HG03342 (cell line): ENCODE measurements at regions not wholly inside any gene's neighbourhood (a gene's known extent, or its start where the extent isn't known, plus 50 kb on each side); places are given as distances from the start of the nearest gene placed in this dataset.

ENCODE experiments used
- ATAC-seq: cut with Tn5 transposase; IDR thresholded peaks from one replicate; pipeline ENCODE4 v1.9.1; 2021; ENCODE audit warnings: mild to moderate bottlenecking, moderate library complexity; ENCODE audit not compliant: unreplicated experiment

GRCh38 chr20:24862186-24862585, 86.9 kb upstream of the CST7 start:
- no peak for ATAC-seq

GRCh38 chr20:24862606-24863005, 86.5 kb upstream of the CST7 start:
- ATAC-seq, result no peak

- no peak for ATAC-seq
Observed at GRCh38 chr20:24863356-24863755, 85.7 kb upstream of the CST7 start.

- ATAC-seq, result no peak
Observed at GRCh38 chr20:24866008-24866407, 83.1 kb upstream of the CST7 start.

- ATAC-seq, result no peak
Observed at GRCh38 chr20:24866742-24867141, 82.3 kb upstream of the CST7 start.

- ATAC-seq, result no peak
Observed at GRCh38 chr20:24867556-24867955, 81.5 kb upstream of the CST7 start.

DNA sequence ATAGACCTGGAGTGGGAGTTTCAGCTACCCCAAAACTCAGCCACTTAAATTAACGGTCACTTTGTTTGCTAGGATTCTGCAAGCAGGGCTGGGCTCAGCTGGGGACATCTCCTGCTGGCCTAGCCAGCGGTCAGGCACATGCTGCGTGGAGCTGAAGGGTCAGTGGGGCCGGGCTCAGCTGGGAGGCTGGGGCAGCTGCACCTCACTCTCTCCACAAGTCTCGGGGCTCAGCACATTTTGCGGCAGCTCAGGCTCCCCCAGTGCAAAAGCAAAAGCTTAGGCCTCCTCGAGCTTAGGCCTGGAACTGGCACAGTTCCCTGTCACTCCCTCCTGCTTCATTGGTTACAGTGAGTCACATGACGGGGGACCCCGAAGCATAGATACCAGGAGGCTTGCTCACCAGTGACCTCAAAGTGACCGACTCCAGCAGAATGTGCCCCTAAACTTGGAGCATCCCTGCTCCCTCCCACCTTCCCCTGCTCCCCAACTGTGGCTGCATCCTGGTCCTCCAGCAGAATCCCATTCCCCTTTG, 80.6 kb upstream of the CST7 start:
- ATAC-seq, result no peak

DNA sequence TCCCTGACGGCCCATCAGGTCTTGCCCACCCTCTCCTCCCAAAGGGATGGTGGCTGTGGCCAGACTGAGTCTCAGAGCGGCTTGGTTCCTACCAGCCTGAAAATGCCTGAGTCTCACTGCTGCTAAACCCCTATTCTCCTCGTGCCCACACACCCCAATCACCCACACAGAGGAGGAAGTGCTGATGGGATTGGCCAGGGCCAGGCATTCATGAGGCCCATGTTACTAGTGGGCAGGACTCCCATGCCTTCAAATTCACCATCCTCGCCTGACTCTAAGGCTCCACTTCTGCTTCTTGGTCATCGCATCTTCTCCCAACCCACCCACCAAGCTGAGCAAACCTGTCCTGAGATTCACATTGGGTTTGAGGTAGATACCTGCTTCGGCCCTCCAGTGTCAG, 80.1 kb upstream of the CST7 start:
- no peak for ATAC-seq

- no peak for ATAC-seq
Observed at GRCh38 chr20:24870057-24870456, 79.0 kb upstream of the CST7 start.

DNA sequence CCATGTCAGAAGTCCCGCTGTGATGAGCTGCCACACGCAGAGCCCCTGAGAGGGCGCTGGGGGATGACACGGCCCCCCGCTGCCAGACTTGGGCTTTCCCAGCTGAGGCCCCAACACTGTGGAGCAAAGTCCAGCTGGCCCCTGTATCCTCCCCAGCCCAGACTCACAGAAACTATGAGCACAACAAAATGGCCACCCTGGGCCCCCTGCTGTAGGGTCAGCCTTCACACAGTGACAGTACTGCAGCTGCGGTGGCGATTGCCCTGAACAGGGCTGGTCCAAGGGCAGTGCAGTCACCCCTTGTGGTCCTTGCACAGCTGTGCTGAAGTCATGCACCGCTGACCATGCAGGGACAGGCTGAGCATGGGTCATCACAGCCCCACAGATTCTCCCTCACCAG, 78.2 kb upstream of the CST7 start:
- ATAC-seq, result no peak

GRCh38 chr20:24871480-24872213, 77.4 kb upstream of the CST7 start:
- no peak for ATAC-seq

GRCh38 chr20:24872291-24873024, 76.6 kb upstream of the CST7 start:
- no peak for ATAC-seq

DNA sequence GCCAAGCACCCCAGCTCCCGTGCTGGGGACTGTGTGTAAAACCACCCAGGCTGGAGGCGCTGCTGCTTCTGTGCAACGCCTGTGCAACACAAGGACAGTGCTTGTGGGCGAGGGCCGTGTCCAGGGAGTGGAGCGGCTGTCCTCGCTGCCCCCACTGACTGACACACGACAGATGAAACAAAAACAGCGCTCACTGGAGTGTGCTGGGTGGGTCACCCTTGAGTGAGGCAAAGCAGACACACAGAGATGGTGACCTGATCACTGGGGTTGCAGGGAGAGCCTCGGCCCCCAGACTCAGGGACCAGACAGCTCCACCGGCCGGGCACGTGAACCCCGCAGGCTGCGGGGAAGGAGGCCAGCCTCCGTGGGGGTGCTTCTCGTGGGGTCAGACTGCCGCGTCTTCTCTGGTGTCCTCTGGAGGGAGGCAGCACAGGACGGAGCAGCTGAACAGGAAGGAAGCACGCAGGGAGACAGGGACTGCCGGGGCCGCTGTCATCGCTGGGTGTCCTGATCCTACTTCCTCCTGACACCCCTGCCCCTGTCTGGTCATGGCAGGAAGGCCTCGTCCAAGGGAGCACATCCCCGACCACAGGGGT, 75.9 kb upstream of the CST7 start:
- ATAC-seq, result no peak

DNA sequence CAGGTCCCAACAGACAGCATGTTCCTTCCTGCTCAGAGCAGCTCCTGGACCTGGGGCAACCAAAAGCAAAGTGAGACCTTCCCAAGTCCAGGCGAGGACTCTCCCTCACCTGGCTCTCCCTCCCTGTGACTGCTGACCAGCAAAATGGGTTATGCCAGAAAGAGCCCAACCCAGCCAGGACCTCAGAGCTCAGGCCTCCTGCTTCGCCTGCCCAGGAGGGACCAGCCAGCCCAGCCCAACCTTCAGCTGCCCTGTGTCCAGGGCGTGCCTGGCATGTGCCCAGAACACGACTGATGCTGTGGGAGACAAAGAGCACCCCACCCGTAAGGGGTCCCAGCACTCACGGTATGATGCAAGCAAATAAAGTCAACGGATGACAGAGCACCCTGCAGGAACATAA, 74.0 kb upstream of the CST7 start:
- no peak for ATAC-seq

DNA sequence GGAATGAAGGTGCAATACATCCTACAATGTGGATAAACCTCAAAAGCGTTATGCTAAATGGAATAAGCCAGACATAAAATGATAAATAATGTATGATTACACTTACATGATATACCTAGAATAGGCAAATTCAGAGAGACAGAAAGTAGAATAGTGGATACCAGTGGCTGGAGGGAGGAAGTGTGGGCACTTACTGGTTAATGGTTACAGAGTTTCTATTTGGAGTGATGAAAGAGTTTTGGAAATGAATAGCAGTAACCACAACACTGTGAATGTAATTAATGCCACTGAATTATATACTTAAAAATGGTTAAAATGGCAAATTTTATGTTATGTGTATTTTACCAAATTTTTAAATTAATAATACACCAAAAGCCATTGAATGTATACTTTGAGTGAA, 71.4 kb upstream of the CST7 start:
- peak; percentile 51 for ATAC-seq

DNA sequence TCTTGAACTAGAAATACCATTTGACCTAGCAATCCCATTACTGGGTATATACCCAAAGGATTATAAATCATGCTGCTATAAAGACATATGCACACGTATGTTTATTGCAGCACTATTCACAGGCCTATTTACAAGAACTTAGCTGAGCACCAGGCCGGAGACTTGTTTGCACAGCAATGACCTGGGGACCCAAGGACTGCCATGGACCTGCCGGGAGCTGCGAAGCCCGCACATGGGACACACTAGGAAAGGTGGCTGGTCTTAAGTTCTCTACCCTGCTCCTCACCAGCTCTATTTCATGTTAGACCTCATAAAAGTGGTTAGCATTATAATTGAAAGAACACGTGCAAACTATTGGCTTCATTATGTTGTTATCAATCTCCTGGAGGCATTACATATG, 70.4 kb upstream of the CST7 start:
- ATAC-seq, result no peak

DNA sequence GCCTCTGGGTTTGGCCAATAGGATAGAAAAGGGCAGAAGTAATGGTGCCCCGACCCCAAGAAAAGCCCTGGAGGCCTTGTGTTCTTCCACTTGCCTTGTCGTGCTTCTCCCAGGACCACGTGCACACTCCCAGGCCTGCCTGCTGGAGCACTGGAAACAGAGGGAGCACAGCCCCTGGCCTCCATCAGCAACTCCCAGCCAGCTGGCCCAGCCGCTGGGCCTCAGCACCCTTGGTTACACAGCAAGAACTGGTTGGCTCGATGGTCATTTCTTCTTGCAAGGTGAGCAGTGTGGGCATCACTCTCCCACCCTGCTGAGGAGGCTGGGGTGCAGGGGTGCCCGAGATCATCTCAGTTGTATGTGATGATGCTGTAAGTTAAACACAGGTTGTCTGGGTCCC, 69.2 kb upstream of the CST7 start:
- no peak for ATAC-seq

DNA sequence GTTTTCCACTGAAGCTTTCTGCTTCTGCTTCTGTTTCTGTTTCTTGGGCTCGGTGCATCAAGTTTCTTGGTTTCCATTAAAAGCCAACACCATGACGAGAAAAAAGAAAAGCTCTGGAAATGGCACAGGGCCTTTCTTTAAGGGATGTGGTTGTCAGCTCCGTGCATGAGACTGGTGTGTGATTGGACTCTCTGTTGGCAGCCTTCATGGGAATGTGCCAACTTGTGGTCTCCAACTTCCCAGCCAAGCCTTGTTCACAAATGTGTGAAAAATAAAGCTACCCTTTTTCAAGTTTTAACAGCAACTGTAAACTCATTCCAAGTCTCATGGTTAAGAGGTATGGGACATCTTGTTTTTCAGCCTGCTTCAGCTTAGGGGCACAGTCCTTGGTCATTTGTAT, 68.7 kb upstream of the CST7 start:
- ATAC-seq, result no peak

GRCh38 chr20:24890286-24890685, 58.8 kb upstream of the CST7 start:
- ATAC-seq, result no peak

DNA sequence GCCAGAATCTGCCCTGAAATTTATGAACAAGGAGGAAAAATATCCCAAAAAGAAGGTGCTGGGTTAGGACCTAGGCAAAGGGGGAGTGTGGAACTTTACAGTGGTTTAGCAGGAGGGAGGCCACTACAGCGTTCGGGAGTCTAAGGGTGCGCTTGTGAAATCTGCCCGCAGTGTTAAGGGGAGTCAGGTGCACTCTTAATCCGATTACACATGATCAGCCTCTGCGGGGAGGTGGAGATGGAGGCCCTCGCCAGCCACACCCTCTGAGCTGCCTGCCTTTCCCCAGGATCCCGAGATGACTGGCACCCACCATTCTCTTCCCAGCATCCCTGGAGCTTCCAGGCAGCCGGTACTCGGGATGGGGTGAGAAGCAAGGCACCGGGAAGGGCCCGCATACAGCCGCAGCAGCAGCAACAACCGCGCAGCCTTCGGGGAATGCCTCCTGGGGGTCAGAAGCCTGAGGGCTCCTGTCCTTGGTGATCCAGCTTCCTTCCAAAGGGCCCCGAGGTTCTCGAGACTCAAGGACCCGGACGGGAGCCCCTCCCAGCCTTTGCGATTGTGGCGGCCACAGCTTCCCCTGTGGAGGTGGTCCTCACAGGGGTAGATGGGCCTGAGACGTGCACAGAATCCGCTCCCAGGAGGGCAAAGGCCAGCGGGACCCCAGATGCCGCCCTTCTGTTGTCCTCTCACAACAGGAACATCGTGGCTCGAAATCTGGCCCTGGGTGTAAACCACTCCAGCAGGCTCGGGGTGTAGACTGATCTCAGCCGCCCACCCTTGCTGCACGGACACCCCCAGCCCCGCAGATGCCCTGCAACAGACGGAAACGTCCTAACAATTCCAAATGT, 57.3 kb upstream of the CST7 start:
- ATAC-seq, result no peak

DNA sequence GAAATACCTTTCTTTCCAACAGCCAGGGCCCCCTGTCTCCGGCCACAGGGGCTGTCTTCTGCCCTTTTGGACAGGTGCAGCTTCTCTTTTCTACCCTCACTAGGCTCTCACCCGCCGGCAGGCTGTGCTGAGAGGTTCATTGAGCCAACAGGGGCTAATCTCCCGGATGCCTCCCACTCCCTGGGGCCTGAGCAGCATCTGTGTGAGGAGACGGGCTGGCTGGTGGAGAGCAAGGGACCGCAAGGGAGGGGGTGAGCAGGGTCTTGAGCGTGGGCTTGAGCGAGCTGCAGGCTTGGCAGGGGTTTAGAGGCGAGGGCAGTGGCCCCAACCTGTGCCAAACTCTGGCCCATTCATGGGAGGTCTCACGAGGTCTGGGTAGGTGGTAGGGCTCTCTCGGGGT, 56.5 kb upstream of the CST7 start:
- ATAC-seq, result no peak
